Astrocyte of the spinal cord (primary cell): ENCODE measurements at regions not wholly inside any gene's neighbourhood (a gene's known extent, or its start where the extent isn't known, plus 50 kb on each side); places are given as distances from the start of the nearest gene placed in this dataset.
"Not testable (repeated sequence)": the region's sequence is repeated elsewhere in the genome, so short reads cannot be mapped to it uniquely, and the experiment has no call there.

Experiments
- DNase-seq: peaks from one replicate; pipeline ENCODE4 v3.0.0; 2011; ENCODE audit warnings: low read depth, low spot score
- H3K4me3 ChIP-seq: 2 replicates; pipeline ENCODE4 v1.5.1; 2011; ENCODE audit warnings: low read depth, mild to moderate bottlenecking, low read length, moderate library complexity
- in situ Hi-C: cut with HindIII; loops from 2 replicates; pipeline ENCODE4 v1.10.0; 2017; ENCODE audit warnings: low sequenced_read_pairs
- TF ChIP-seq, protein P1 (sequence below): IDR thresholded peaks from 2 replicates; pipeline ENCODE4 v1.5.1; 2012; ENCODE audit warnings: low read depth, mild to moderate bottlenecking, low read length, inconsistent platforms

DNA sequence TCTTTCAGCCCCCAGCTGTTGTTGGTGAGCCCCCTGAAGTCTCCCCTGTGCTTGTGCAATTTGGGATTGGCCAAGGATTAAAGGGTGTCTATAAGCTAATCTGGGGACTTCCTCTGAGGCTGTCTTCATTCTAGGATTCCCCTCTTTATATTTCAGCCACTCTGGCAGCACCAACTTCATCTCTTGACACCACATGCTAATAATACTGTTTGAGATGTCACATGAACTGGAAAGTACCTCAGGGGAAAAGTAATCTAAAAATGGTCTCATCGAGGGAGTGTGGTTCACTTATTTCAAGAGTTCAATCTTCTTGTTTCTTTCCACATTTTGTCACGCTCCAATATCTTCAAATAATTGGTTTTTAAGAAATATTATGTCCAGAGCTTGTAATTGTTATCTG is 279.2 kb upstream of the TMC3 start:
- TF ChIP-seq, protein P1, sequence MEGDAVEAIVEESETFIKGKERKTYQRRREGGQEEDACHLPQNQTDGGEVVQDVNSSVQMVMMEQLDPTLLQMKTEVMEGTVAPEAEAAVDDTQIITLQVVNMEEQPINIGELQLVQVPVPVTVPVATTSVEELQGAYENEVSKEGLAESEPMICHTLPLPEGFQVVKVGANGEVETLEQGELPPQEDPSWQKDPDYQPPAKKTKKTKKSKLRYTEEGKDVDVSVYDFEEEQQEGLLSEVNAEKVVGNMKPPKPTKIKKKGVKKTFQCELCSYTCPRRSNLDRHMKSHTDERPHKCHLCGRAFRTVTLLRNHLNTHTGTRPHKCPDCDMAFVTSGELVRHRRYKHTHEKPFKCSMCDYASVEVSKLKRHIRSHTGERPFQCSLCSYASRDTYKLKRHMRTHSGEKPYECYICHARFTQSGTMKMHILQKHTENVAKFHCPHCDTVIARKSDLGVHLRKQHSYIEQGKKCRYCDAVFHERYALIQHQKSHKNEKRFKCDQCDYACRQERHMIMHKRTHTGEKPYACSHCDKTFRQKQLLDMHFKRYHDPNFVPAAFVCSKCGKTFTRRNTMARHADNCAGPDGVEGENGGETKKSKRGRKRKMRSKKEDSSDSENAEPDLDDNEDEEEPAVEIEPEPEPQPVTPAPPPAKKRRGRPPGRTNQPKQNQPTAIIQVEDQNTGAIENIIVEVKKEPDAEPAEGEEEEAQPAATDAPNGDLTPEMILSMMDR: no peak
- no peak overlapping the region for H3K4me3 ChIP-seq
- in situ Hi-C loops: no loop called here
- DNase-seq: no peak

DNA sequence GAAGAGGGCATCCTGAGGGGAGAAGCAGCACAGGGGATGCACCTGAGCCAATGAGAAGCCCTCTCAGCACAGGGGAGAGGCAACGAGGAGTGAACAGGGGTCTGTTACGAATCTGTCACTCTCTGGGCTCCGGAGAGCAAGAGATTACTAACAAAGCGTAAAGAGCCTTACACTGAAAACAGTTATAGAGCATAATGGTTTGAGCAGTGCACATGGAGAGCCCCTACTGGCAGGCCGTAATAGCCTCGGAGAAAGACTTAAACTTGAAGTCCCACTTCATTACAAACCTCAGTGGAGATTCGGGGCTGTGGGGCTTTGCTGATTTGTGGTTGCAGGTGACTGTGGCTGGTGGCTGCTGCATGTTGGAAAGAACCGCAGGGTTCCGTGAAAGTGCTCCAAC is 271.5 kb upstream of the TMC3 start:
- no peak for DNase-seq
- TF ChIP-seq, protein P1: no peak
- H3K4me3 ChIP-seq: no peak overlapping the region
- in situ Hi-C loops: no loop called here

DNA sequence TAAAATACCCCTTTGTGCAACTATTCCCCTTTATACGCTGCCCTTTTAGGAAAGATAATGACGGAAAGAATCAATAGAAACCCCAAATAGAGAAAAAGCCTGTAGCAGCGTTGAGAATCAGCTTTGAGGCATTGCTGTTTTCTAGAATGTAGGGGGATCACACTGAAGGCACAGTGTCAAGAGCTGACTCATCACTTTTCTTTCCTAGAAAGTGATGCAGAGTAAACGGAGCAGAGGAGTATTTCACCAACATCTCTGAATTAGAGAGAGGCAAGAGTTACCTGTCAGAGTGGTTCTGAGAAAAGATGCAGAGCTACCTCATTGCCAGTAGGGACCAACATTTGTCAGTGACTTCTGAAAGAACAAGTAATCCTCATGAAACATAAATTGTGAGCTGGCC is 269.8 kb upstream of the TMC3 start:
- TF ChIP-seq, protein P1: no peak

DNA sequence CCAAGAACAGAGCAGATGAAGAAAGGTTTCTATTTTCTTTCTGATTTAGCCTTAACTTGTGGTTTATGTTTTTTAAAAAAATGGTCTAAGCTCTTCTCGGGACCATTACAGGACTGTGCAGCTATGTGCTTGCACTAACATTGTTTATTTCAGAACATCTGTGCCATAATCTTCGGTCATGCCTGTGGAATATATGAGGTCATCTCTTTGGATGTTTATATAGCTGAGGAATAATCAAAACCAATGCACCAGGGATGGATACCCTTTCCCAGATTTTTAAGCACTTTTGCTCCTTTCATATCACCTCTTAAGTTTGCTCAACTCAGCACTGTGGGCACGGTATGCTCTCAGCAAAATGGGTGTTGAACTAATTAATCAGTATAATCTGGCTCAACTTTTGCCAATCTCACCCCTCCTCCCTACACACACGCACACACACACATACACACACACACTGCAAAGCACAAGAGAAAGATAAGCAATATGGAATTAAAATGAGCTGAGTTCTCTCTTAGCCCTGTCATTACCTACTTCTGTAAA is 268.5 kb upstream of the TMC3 start:
- DNase-seq: peak; percentile 0
- TF ChIP-seq, protein P1: no peak
- in situ Hi-C loops: no loop called here
- H3K4me3 ChIP-seq: no peak overlapping the region

More for the DNA sequence above, 269.8 kb upstream of the TMC3 start:
- DNase-seq: no peak
- H3K4me3 ChIP-seq: no peak overlapping the region
- in situ Hi-C loops: no loop called here

DNA sequence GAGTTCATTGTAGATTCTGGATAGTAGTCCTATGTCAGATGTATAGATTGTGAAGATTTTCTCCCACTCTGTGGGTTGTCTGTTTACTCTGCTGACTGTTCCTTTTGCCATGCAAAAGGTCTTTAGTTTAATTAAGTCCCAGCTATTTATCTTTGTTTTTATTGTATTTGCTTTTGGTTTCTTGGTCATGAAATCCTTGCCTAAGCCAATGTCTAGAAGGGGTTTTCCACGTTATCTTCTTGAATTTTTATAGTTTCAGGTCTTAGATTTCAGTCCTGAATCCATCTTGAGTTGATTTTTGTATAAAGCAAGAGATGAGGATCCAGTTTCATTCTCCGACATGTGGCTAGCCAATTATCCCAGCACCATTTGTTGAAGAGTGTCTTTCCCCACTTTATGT is 262.1 kb upstream of the TMC3 start:
- H3K4me3 ChIP-seq, in situ Hi-C loops, DNase-seq: not testable (repeated sequence)

DNA sequence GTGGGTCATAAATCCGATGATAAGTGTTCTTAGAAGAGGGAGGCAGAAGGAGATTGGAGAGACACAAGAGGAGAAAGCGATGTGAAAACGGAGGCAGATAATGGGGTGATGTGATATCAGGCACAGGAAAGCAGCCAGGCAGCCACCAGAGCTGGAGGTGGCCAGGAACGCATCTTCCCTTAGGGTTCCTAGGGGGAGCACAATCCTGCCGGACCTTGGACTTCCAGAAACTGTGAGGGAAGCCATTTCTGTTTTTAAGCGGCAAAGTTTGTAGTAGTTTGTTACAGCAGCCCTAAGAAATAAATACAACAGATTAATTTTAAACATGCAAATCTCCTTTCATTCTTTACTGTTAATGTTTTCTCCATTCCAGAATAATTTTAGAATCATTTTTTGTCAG is 259.9 kb upstream of the TMC3 start:
- no peak overlapping the region for H3K4me3 ChIP-seq
- DNase-seq: no peak
- in situ Hi-C loops: no loop called here
- TF ChIP-seq, protein P1: no peak

DNA sequence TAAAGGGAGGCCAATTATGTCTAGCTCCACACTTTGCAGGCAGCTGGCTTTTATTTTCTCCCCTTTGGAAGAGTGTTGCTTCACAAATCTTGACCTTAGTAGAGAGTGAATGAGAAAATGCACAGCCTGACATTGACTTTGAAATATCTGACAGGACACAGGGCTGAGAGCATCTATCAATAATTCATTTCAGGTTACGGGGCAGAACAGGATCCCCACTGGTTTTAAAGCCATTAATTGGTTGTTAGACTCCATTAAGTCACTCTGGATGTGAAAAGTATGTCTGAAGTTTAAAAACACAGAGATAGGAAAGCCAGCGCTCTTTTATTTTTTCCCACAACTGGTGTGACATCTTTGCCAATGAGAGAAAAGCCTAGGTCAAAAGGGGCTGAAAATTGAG is 251.9 kb upstream of the TMC3 start:
- DNase-seq: no peak
- TF ChIP-seq, protein P1: no peak
- H3K4me3 ChIP-seq: no peak overlapping the region
- in situ Hi-C loops: no loop called here
